Activated naive CD4-positive, alpha-beta T cell treated with anti-CD3 and anti-CD28 coated beads, Interleukin-2, amount 10 ng/mL, durations not matched to agents 7 days and 5 days (primary cell): ENCODE measurements at regions not wholly inside any gene's neighbourhood (a gene's known extent, or its start where the extent isn't known, plus 50 kb on each side); places are given as distances from the start of the nearest gene placed in this dataset.

Experiments used
- CTCF ChIA-PET: fragments of 350-600 bp; sonication (Branson Sonifier 250); formaldehyde crosslinking; loops from one replicate; lab custom pipeline; 2021; ENCODE audit warnings: antibody characterized with exemption; lab: Charles Lee
- DNase-seq: peaks from one replicate; pipeline ENCODE4 v3.0.0-alpha.2; 2020
- H3K27ac Mint-ChIP-seq: one replicate; pipeline ENCODE4 v1.8.0; 2021; ENCODE audit warnings: mild to moderate bottlenecking, moderate library complexity, mixed read lengths
- H3K27me3 Mint-ChIP-seq: one replicate; pipeline ENCODE4 v1.8.0; 2021; ENCODE audit warnings: mild to moderate bottlenecking, mixed read lengths
- H3K36me3 Mint-ChIP-seq: one replicate; pipeline ENCODE4 v1.8.0; 2021; ENCODE audit warnings: mixed read lengths
- H3K4me1 Mint-ChIP-seq: one replicate; pipeline ENCODE4 v1.8.0; 2021; ENCODE audit warnings: mixed read lengths
- H3K4me3 Mint-ChIP-seq: one replicate; pipeline ENCODE4 v1.8.0; 2021; ENCODE audit warnings: mild to moderate bottlenecking, moderate library complexity, mixed read lengths
- H3K9me3 Mint-ChIP-seq: one replicate; pipeline ENCODE4 v1.8.0; 2021; ENCODE audit warnings: mixed read lengths

DNA sequence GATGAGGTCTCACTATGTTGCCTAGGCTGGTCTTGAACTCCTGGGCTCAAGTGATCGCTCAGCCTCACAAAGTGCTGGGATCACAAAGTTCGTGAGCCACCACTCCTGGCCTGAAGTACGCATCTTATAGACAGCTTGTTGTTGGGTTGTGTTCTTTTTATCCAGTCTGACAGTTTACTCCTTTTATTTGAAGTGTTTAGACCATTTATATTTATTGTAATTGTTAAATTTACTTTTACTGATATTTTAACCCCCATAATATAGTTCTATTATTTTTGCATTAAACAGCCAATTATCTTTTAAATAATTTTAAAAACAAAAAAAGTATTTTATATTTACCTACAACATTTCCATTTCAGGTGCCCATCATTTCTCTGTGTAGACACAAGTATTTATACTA is 303.0 kb upstream of the HDAC4 start:
- CTCF ChIA-PET: no interaction called here
- peaks cover 21% of the 10 kb centered on the region for H3K27me3 Mint-ChIP-seq
- H3K9me3 Mint-ChIP-seq: no peaks in the 10 kb centered on the region
- no peaks in the 10 kb centered on the region for H3K4me1 Mint-ChIP-seq
- H3K36me3 Mint-ChIP-seq: no peaks in the 10 kb centered on the region
- H3K4me3 Mint-ChIP-seq: no peak overlapping the region
- no peak overlapping the region for H3K27ac Mint-ChIP-seq
- DNase-seq: no peak

DNA sequence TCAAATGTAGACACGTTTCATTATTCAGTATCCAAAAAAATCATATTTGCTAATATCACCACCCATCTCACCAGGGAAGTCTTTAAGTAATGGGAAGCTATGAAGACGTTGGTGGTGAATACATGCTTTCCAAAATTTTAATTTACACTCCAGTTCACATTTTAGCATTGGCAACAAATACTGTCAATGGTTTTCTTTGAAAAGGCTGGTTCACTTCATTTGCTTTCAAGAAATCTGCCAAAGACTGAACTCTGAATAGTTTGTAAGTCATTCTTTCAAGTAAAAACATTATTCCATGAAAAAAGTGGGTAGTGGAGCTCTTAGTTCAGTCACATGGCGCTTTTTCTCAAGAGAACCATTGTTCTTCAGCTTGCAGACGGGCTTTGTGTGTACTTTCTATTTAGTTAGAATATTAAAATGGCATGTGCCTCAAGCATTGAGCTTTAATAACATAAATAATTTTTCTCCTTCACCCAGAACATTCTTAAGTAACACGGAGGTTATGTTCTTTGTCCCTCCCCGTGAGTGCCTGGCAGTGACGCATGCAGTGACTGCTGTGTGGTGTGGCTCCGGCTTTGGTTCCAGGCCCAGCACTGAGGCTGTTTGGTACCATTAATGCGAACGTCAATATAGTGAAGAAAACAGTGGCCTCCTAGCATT is 300.0 kb upstream of the HDAC4 start:
- peaks cover 18% of the 10 kb centered on the region for H3K27me3 Mint-ChIP-seq
- CTCF ChIA-PET: no interaction called here
- H3K36me3 Mint-ChIP-seq: no peaks in the 10 kb centered on the region
- H3K27ac Mint-ChIP-seq: no peak overlapping the region
- H3K9me3 Mint-ChIP-seq: no peaks in the 10 kb centered on the region
- no peaks in the 10 kb centered on the region for H3K4me1 Mint-ChIP-seq
- H3K4me3 Mint-ChIP-seq: no peak overlapping the region
- DNase-seq: no peak

GRCh38 chr2:239697399-239698164 is 296.8 kb upstream of the HDAC4 start:
- Mint-ChIP-seq H3K27me3 (peaks cover 9% of the 10 kb centered on the region), H3K9me3 (no peaks in the 10 kb centered on the region), H3K36me3 (no peaks in the 10 kb centered on the region), H3K27ac (no peak overlapping the region), H3K4me1 (no peaks in the 10 kb centered on the region), H3K4me3 (no peak overlapping the region)
- CTCF ChIA-PET: no interaction called here
- no peak for DNase-seq

- no peaks in the 10 kb centered on the region for H3K36me3 Mint-ChIP-seq
- no peaks in the 10 kb centered on the region for H3K4me1 Mint-ChIP-seq
- CTCF ChIA-PET: no interaction called here
- no peak overlapping the region for H3K27ac Mint-ChIP-seq
- H3K4me3 Mint-ChIP-seq: no peak overlapping the region
- DNase-seq: no peak
- H3K9me3 Mint-ChIP-seq: no peaks in the 10 kb centered on the region
- H3K27me3 Mint-ChIP-seq: peaks cover 9% of the 10 kb centered on the region
These were observed 295.9 kb upstream of the HDAC4 start for GRCh38 chr2:239696559-239697207.

DNA sequence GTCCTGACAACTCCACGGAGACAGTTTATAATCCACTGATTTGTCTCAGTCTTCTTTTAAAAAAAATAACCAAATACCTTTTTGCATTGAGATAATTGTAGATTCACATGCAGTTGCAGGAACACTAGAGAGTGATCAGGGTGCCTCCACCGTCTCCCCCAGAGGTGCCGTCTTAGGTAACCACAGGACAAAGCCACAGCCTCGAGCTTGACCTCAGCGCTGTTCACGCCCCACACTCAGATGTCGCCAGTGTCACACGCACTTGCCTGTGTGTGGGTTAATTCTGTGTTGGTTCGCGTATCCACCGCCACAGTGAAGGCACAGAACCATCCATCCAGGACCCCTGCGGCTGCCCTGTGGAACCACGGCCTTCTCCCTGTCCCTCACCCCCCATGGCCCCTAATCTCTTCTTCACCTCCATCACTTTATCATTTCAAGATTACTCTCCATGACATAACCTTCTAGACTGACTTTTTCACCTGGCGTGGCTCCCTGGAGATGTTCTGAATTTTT is 295.0 kb upstream of the HDAC4 start:
- CTCF ChIA-PET: no interaction called here
- Mint-ChIP-seq H3K4me3 (no peak overlapping the region), H3K27me3 (peaks cover 9% of the 10 kb centered on the region), H3K9me3 (no peaks in the 10 kb centered on the region), H3K27ac (no peak overlapping the region), H3K36me3 (no peaks in the 10 kb centered on the region), H3K4me1 (no peaks in the 10 kb centered on the region)
- DNase-seq: no peak

- CTCF ChIA-PET: interaction anchor here (0.6 kb wide), 1 partner anchor 16 kb away, joined by 3 read pairs; no protein-coding TSS in a partner anchor
- Mint-ChIP-seq H3K36me3 (no peaks in the 10 kb centered on the region), H3K27me3 (peaks cover 9% of the 10 kb centered on the region), H3K4me3 (no peak overlapping the region), H3K9me3 (no peaks in the 10 kb centered on the region), H3K27ac (no peak overlapping the region), H3K4me1 (no peaks in the 10 kb centered on the region)
- no peak for DNase-seq
These were observed 294.4 kb upstream of the HDAC4 start for GRCh38 chr2:239695106-239695727.

DNA sequence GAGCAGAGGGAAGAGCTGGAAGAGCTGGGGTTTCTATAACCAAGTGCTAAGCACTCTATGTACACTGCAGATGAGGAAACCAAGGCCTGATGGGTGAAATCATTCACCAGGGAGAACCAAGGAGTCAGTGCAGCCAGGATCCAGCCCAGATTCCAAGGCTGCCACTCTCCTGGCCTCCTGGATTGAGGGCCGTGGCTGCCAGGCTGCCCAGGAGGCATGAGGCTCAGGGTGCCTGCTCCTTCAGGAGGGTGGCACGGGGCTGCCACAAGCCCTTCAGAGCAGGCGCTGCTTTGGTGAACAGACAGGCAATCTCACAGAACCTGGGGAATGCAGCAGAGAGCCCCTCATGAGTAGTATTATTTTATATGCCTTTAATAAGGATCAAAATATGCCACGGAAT is 293.7 kb upstream of the HDAC4 start:
- CTCF ChIA-PET: no interaction called here
- peaks cover 9% of the 10 kb centered on the region for H3K27me3 Mint-ChIP-seq
- no peak overlapping the region for H3K27ac Mint-ChIP-seq
- no peaks in the 10 kb centered on the region for H3K36me3 Mint-ChIP-seq
- no peak overlapping the region for H3K4me3 Mint-ChIP-seq
- H3K9me3 Mint-ChIP-seq: no peaks in the 10 kb centered on the region
- DNase-seq: no peak
- no peaks in the 10 kb centered on the region for H3K4me1 Mint-ChIP-seq

GRCh38 chr2:239693761-239694415 is 293.1 kb upstream of the HDAC4 start:
- Mint-ChIP-seq H3K27me3 (peaks cover 5% of the 10 kb centered on the region), H3K9me3 (no peaks in the 10 kb centered on the region), H3K36me3 (no peaks in the 10 kb centered on the region), H3K4me3 (no peak overlapping the region), H3K4me1 (no peaks in the 10 kb centered on the region), H3K27ac (no peak overlapping the region)
- DNase-seq: no peak
- CTCF ChIA-PET: no interaction called here

DNA sequence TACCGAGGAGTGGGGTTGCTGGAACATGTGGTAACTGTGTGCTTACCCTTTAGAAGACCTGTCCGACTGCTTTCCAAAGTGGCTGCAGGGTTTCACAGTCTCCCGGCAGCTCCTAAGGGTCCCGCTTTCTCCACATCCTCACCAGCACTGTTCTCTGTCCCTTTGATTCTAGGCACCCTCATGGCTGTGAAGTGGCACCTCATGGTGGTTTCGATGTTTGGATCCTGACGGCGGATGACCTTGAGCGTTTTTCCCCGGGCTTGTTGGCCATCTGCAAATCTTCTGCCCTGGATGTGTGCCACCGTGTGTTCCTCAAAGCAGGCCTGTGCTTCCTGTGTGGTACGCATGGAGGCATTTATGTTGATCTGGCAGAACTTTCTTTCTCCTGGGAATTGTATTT is 292.5 kb upstream of the HDAC4 start:
- no peak overlapping the region for H3K4me3 Mint-ChIP-seq
- H3K4me1 Mint-ChIP-seq: no peaks in the 10 kb centered on the region
- no peaks in the 10 kb centered on the region for H3K36me3 Mint-ChIP-seq
- H3K9me3 Mint-ChIP-seq: no peaks in the 10 kb centered on the region
- no peak overlapping the region for H3K27ac Mint-ChIP-seq
- CTCF ChIA-PET: no interaction called here
- no peak for DNase-seq
- peaks cover 5% of the 10 kb centered on the region for H3K27me3 Mint-ChIP-seq

DNA sequence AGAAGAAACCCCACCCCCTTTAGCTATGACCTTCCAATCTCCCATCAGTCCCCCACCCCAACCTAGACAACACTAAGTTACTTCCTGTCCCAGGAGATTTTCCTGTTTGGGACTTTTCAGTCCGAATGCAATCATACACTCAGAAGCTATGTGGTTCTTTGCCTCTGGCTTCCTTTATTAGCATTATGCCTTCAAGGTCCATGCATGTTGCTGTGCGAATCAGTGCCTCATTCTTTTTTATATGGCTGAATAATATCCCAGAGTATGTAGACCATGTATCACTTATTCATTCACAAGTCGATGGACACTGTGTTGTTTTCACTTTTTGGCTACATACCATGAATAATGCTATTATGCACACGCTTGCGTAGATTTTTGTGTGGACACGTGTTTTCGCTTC is 292.1 kb upstream of the HDAC4 start:
- no peak for DNase-seq
- no peak overlapping the region for H3K4me3 Mint-ChIP-seq
- peaks cover 5% of the 10 kb centered on the region for H3K27me3 Mint-ChIP-seq
- no peaks in the 10 kb centered on the region for H3K4me1 Mint-ChIP-seq
- no peaks in the 10 kb centered on the region for H3K36me3 Mint-ChIP-seq
- H3K27ac Mint-ChIP-seq: no peak overlapping the region
- no peaks in the 10 kb centered on the region for H3K9me3 Mint-ChIP-seq
- CTCF ChIA-PET: no interaction called here

DNA sequence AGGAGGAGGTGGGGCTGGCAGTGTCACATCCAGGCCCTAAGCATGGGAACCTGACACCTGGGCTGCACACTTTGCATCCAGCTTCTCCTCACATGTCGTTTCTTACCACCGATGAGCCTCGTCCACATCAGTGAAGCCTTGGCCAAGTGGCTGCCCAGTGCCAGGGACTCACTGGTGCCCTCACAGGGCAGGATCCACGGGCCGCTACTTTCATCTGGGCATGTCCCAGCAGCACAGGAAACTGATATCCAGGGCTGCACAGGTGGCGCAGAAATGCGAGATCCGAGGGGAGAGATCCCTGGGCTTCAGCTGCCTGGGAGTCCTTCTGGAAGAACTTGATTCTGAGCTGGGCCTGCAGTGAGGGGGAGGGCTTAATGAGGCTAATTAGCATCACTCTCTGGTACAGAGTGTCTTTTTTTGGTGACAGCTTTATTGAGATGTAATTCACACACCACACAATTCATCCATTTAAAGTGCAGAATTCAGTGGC is 291.6 kb upstream of the HDAC4 start:
- DNase-seq: no peak
- CTCF ChIA-PET: no interaction called here
- H3K27me3 Mint-ChIP-seq: peaks cover 7% of the 10 kb centered on the region
- H3K27ac Mint-ChIP-seq: no peak overlapping the region
- no peaks in the 10 kb centered on the region for H3K36me3 Mint-ChIP-seq
- no peaks in the 10 kb centered on the region for H3K9me3 Mint-ChIP-seq
- H3K4me3 Mint-ChIP-seq: no peak overlapping the region
- no peaks in the 10 kb centered on the region for H3K4me1 Mint-ChIP-seq

DNA sequence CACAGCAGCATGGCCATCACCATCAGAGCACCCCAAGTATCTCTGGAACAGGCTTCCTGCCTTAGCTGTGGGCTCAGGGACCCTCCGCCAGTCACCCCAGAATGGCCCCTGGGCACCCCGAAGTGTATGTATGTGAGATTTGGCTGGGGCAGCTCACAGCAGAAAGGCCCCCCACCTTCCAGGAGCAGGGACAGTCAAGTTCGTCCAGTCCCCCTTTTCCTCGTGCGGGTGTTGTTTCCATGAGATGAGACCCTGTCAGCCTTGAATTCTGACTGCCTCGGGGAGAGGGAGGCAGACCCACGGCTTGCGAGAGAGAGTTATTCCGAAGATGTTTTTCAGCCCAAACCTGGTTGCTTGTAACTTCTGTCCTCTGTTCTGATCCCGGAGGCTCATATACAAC is 290.9 kb upstream of the HDAC4 start:
- Mint-ChIP-seq H3K27ac (no peak overlapping the region), H3K27me3 (peaks cover 8% of the 10 kb centered on the region), H3K9me3 (no peaks in the 10 kb centered on the region), H3K4me3 (no peak overlapping the region), H3K36me3 (no peaks in the 10 kb centered on the region), H3K4me1 (no peaks in the 10 kb centered on the region)
- CTCF ChIA-PET: no interaction called here
- DNase-seq: no peak

DNA sequence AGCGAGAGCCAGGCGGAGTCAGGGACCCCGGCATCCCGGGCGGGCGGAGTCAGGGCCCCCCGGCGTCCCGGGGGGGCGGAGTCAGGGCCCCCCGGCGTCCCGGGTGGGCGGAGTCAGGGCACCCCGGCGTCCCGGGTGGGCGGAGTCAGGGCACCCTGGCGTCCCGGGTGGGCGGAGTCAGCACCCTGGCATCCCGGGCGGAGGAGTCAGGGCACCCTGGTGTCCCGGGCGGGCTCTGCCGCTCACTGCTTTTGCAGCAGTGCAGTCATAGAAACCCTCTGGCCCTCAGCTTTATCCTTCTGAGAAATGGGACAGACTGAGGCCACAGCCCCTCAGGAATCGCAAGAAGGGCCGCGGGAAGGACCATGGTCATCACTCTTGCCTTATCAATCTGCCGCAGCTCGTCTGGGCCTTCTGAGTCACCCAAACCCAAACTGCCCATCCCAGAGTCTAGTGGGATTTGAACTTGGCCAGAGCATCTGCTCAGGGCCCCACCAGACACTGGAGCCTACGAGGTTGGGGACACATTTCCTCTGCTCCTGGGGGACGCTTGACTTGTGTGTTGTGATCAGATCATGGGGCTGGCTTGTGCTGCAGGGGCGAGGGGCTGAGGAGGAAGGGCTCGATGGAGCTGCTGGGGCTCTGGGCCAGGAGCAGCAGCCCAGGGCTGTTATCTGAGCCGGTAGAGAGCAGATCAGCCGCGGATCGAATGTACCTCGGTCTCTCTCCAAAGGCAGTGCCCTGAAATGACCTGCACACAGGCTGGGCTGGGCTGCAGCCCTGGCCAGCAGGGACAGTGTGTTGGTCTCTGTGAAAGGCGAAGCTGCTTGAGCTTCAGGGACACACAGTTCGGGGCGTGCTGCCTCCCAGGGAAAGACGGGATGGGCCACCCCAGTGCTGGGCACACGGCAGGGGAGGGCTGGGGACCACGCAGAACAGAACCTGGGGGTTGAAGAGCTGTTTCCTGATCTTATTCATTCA is 290.1 kb upstream of the HDAC4 start:
- DNase-seq: no peak
- Mint-ChIP-seq H3K4me1 (no peaks in the 10 kb centered on the region), H3K9me3 (no peaks in the 10 kb centered on the region), H3K36me3 (no peaks in the 10 kb centered on the region), H3K4me3 (no peak overlapping the region), H3K27me3 (peaks cover 6% of the 10 kb centered on the region), H3K27ac (peak overlapping the region; percentile 62)
- CTCF ChIA-PET: no interaction called here
